HAP-1 (cell line): ENCODE measurements at regions not wholly inside any gene's neighbourhood (a gene's known extent, or its start where the extent isn't known, plus 50 kb on each side); places are given as distances from the start of the nearest gene placed in this dataset.

Source experiments
- DNase-seq, 2 experiments: peaks; one replicate each; pipeline ENCODE4 v3.0.0-alpha.2; 2016 to 2020; ENCODE audit warnings: low spot score in 2 of 2
- H3K27me3 ChIP-seq: fragments of 250-450 bp; sonication (Bioruptor Pico); 2 replicates; pipeline ENCODE4 v1.5.1; 2020; ENCODE audit warnings: low read depth, mild to moderate bottlenecking, moderate library complexity
- H3K36me3 ChIP-seq: fragments of 250-450 bp; sonication (Bioruptor Pico); replicated peaks from 2 replicates; pipeline ENCODE4 v1.5.1; 2020; ENCODE audit warnings: mild to moderate bottlenecking
- H3K4me1 ChIP-seq: fragments of 250-450 bp; sonication (Bioruptor Pico); 2 replicates; pipeline ENCODE4 v1.5.1; 2020; ENCODE audit warnings: mild to moderate bottlenecking
- H3K4me3 ChIP-seq: fragments of 250-450 bp; sonication (Bioruptor Pico); 2 replicates; pipeline ENCODE4 v1.5.1; 2020; ENCODE audit warnings: mild to moderate bottlenecking, moderate library complexity
- H3K9me3 ChIP-seq: fragments of 250-450 bp; sonication (Bioruptor Pico); 2 replicates; pipeline ENCODE4 v1.5.1; 2020; ENCODE audit warnings: mild to moderate bottlenecking, moderate library complexity
- in situ Hi-C: fragments of 300-500 bp; cut with MboI; formaldehyde crosslinking; loops from 3 replicates; pipeline ENCODE4 v1.14.3; 2020; ENCODE audit warnings: low sequenced_read_pairs, inconsistent platforms, mixed read lengths

GRCh38 chr10:128776673-128777252 is 650.5 kb upstream of the MKI67 start:
- H3K27me3 ChIP-seq = no peaks in the 10 kb centered on the region
- in situ Hi-C loops = no loop called here
- no peak for DNase-seq

DNA sequence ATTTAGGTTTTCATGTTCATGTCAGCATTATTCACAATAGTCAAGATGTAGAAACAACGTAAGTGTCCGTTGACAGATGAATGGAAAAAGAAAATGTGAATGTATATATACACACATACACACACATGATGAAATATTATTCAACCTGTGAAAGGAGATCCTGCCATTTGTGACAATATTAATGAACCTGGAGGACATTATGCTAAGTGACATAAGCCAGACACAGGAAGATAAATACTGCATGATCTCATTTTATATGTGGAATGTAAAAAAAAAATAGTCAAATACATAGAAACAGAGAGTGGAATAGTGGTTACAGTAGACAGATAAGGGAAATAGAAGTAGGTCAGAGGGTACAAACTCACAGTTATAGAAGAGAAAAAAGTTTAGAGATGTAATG is 651.1 kb upstream of the MKI67 start:
- in situ Hi-C loops = no loop called here
- DNase-seq = no peak
- no peaks in the 10 kb centered on the region for H3K4me1 ChIP-seq
- no peaks in the 10 kb centered on the region for H3K9me3 ChIP-seq
- no peaks in the 10 kb centered on the region for H3K36me3 ChIP-seq
- H3K4me3 ChIP-seq = no peak overlapping the region
- H3K27me3 ChIP-seq = no peaks in the 10 kb centered on the region

More at GRCh38 chr10:128776673-128777252, 650.5 kb upstream of the MKI67 start:
- H3K4me3 ChIP-seq = no peak overlapping the region
- H3K9me3 ChIP-seq = no peaks in the 10 kb centered on the region
- no peaks in the 10 kb centered on the region for H3K4me1 ChIP-seq
- no peaks in the 10 kb centered on the region for H3K36me3 ChIP-seq

GRCh38 chr10:128779416-128779815 is 653.2 kb upstream of the MKI67 start:
- Histone ChIP-seq H3K4me3 (no peak overlapping the region), H3K27me3 (no peaks in the 10 kb centered on the region), H3K36me3 (no peaks in the 10 kb centered on the region), H3K9me3 (no peaks in the 10 kb centered on the region), H3K4me1 (no peaks in the 10 kb centered on the region)
- in situ Hi-C loops = no loop called here
- no peak for DNase-seq

GRCh38 chr10:128780156-128780761 is 654.0 kb upstream of the MKI67 start:
- H3K4me3 ChIP-seq = no peak overlapping the region
- no peaks in the 10 kb centered on the region for H3K4me1 ChIP-seq
- no peaks in the 10 kb centered on the region for H3K9me3 ChIP-seq
- no peaks in the 10 kb centered on the region for H3K27me3 ChIP-seq
- in situ Hi-C loops = no loop called here
- H3K36me3 ChIP-seq = no peaks in the 10 kb centered on the region
- DNase-seq = no peak

DNA sequence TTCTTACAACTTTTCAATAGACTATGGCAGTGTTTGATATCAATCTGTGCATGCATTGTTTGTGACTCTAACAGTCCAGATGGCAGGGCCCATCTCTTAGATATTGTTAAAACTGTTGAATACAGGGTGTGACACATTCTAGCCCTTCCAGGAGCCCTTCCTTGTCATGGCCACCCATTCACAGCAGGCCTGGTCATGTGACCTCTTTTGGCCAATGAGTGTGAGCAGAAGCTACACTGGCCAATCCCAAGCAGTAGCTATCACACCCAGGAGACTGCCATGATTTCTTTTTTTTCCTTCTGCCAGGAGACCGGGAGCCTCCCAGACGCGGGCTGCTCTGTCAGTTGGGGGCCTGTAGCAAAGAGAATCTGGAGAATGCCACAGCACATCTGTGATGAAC is 655.4 kb upstream of the MKI67 start:
- DNase-seq = no peak
- H3K9me3 ChIP-seq = no peaks in the 10 kb centered on the region
- in situ Hi-C loops = no loop called here
- no peaks in the 10 kb centered on the region for H3K4me1 ChIP-seq
- H3K4me3 ChIP-seq = no peak overlapping the region
- H3K36me3 ChIP-seq = no peaks in the 10 kb centered on the region
- no peaks in the 10 kb centered on the region for H3K27me3 ChIP-seq

GRCh38 chr10:128784444-128784843 is 658.2 kb upstream of the MKI67 start:
- Histone ChIP-seq H3K9me3 (no peaks in the 10 kb centered on the region), H3K4me3 (no peak overlapping the region), H3K4me1 (no peaks in the 10 kb centered on the region), H3K27me3 (no peaks in the 10 kb centered on the region), H3K36me3 (no peaks in the 10 kb centered on the region)
- in situ Hi-C loops = no loop called here
- DNase-seq = no peak

DNA sequence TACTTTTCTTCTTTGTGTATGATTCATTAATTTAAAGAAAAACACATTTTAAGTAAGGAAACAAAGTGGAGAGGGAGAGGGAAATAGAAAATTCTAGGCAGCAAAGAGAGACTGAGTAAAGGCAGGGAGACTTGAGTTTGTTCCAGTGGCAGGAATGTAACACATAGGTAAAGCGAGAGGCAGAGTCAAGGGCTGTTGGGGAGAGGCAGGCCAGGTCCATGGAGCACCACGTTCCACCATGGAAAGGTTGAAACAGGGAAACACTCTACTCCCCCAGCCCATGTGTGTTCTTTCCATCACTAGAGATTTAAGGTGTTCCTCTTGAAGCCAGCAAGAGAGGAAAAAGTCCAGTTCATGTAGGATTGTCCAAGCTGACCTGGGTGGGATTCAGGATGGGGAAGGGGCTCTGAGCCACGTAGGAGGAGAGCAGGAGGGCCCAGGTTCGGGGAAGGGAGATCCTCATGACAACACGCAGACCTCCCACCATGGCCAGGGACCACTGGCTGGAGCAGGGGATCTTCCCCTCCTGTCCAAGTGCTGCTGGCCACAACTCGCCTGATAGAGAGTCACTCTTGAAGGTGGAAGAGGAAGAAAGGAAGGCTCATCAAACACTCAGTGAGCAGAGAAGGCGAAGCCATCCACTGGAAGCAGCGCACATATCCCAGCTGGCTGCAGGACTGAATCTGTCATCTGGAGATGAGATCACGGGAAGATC is 666.4 kb upstream of the MKI67 start:
- no peak for DNase-seq
- no peaks in the 10 kb centered on the region for H3K9me3 ChIP-seq
- H3K27me3 ChIP-seq = no peaks in the 10 kb centered on the region
- no peaks in the 10 kb centered on the region for H3K36me3 ChIP-seq
- H3K4me1 ChIP-seq = no peaks in the 10 kb centered on the region
- H3K4me3 ChIP-seq = no peak overlapping the region
- in situ Hi-C loops = no loop called here

DNA sequence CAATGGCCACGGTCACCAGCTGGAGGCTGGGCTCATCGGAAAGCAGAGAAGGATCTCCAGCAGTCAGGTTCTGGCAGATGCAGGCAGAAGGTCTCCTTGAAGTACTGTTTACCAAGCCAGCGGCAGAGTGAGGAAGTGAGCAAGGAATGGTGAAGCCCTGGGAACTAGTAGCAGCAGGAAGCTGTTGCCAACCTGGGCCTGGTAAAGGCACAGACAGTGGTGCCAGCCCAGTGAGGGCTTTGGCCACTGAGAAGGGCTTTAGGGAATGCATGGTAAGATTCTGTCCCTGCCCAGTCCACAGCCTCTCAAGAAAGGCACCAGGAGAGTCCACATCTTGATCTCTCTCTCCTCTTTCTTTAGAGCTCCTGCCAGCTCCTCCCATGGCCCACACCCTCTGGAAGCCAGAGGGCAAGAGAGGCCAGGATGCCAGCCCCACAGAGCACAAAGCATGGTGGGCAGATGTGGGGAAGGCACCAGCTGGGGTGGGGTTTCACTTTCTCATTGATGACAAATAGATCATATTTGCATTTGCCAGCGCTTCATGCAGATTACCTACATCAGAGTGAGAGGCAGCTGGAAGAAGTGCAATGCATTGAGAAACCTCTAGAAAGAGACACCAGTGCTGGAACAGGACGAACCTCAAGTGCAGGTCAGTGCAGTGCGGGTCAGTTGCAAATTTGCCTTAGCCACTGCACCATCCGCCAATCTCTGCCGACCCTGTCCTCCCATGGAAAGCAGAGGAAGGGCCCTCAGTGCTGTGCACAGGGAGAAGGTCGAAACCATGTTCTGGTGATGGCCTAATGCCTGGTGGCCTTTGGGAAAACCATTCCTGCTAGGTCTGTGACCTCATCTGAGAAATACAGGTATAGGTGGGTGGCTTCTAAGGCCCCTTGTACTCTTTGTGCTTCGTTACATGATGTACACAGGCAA is 667.8 kb upstream of the MKI67 start:
- in situ Hi-C loops = no loop called here
- no peaks in the 10 kb centered on the region for H3K4me1 ChIP-seq
- no peaks in the 10 kb centered on the region for H3K9me3 ChIP-seq
- DNase-seq = no peak
- H3K27me3 ChIP-seq = no peaks in the 10 kb centered on the region
- no peaks in the 10 kb centered on the region for H3K36me3 ChIP-seq
- H3K4me3 ChIP-seq = no peak overlapping the region

GRCh38 chr10:128796396-128796912 is 670.2 kb upstream of the MKI67 start:
- Histone ChIP-seq H3K9me3 (no peaks in the 10 kb centered on the region), H3K36me3 (no peaks in the 10 kb centered on the region), H3K4me3 (no peak overlapping the region), H3K27me3 (no peaks in the 10 kb centered on the region), H3K4me1 (no peaks in the 10 kb centered on the region)
- no peak for DNase-seq
- in situ Hi-C loops = no loop called here

DNA sequence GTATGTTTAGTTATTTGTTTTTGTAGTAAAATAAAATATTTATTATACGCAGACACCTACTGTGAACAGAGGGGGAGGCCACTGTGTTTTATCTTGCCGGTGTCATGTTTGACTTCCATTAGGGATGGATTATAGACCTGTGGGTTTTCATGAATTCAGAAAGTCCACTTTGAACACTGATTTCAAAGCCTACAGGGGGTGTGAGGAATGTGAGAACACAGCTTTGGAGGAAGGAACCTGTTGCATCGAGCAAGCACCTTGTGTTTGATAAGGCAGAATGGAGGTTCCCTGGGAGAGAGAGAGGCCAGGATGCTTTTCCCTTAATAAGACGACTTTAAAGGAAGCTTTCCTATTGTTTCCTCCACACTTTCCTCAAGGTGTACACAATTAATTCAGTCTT is 665.0 kb upstream of the MGMT start:
- Histone ChIP-seq H3K9me3 (no peaks in the 10 kb centered on the region), H3K4me1 (no peaks in the 10 kb centered on the region), H3K4me3 (no peak overlapping the region), H3K36me3 (no peaks in the 10 kb centered on the region), H3K27me3 (no peaks in the 10 kb centered on the region)
- DNase-seq = no peak
- in situ Hi-C loops = no loop called here

GRCh38 chr10:128803790-128804189 is 663.3 kb upstream of the MGMT start:
- Histone ChIP-seq H3K4me3 (no peak overlapping the region), H3K4me1 (no peaks in the 10 kb centered on the region), H3K9me3 (no peaks in the 10 kb centered on the region), H3K36me3 (no peaks in the 10 kb centered on the region), H3K27me3 (no peaks in the 10 kb centered on the region)
- DNase-seq = no peak
- in situ Hi-C loops = no loop called here

- no peak for DNase-seq
- Histone ChIP-seq H3K4me3 (no peak overlapping the region), H3K9me3 (no peaks in the 10 kb centered on the region), H3K4me1 (no peaks in the 10 kb centered on the region), H3K27me3 (no peaks in the 10 kb centered on the region), H3K36me3 (no peaks in the 10 kb centered on the region)
- in situ Hi-C loops = no loop called here
Observed at GRCh38 chr10:128804411-128804810, 662.6 kb upstream of the MGMT start.

DNA sequence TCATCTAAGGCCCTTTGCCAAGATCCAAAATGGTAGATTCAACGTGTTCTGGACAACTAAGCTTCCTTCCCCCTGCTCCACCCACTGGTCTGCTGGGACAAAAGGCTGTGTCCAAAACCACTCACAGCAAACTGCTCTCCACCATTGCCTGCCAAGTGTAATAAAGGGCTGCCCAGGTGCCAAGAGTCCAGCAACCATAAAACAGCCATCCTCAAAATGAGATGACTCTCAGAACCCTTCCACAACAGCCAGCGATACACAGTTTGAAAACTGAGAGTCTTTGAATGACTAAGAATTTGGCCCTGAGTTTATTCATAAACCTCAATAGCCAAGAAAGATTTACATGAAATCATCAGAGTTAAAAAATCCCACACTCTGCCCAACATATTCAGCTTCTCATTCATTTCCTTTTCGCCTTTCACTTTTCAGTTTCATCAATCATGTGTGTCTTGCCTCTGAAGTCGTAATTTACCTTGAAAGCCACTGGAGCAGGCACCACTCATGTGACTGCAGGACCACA is 658.1 kb upstream of the MGMT start:
- Histone ChIP-seq H3K9me3 (no peaks in the 10 kb centered on the region), H3K4me1 (no peaks in the 10 kb centered on the region), H3K4me3 (no peak overlapping the region), H3K27me3 (no peaks in the 10 kb centered on the region), H3K36me3 (no peaks in the 10 kb centered on the region)
- no peak for DNase-seq
- in situ Hi-C loops = no loop called here
